ENCODE measurements at regions not wholly inside any gene's neighbourhood (a gene's known extent, or its start where the extent isn't known, plus 50 kb on each side); places are given as distances from the start of the nearest gene placed in this dataset.

- H3K36me3 ChIP-seq: no peaks in the 10 kb centered on the region
- H3K9me3 ChIP-seq: no peaks in the 10 kb centered on the region
- H3K27me3 ChIP-seq: no peaks in the 10 kb centered on the region
- H3K4me1 ChIP-seq: peaks cover 0 to 17% (median 2%) of the 10 kb centered on the region in 4 donors
- no peak for DNase-seq (ENCODE audit: low spot score in 2 of 2)
- no peak overlapping the region for H3K4me3 ChIP-seq
- no peak for TF ChIP-seq EP300 (IDR thresholded peaks at IDR 0.05)
- TF ChIP-seq POLR2A (IDR thresholded peaks at IDR 0.05): no peak
- no peak for TF ChIP-seq CTCF (IDR thresholded peaks at IDR 0.05)
- WGBS, 2 donors: 54 to 67% methylated on average over 3 of the region's 3 CpGs
- H3K27ac ChIP-seq: no peak overlapping the region
Observed at GRCh38 chr12:28088566-28089272, 101.5 kb upstream of the CCDC91 start.

GRCh38 chr12:28089338-28089737, 100.9 kb upstream of the CCDC91 start:
- WGBS, 2 donors: 10 to 11% methylated on average over 5 of the region's 5 CpGs
- peaks cover 0 to 17% (median 2%) of the 10 kb centered on the region in 4 donors for H3K4me1 ChIP-seq
- TF ChIP-seq CTCF (IDR thresholded peaks at IDR 0.05) (no peak), EP300 (IDR thresholded peaks at IDR 0.05) (no peak), POLR2A (IDR thresholded peaks at IDR 0.05) (no peak)
- H3K27ac ChIP-seq: no peak overlapping the region
- no peaks in the 10 kb centered on the region for H3K27me3 ChIP-seq
- H3K36me3 ChIP-seq: no peaks in the 10 kb centered on the region
- no peak overlapping the region for H3K4me3 ChIP-seq
- no peak for DNase-seq (ENCODE audit: low spot score in 2 of 2)
- no peaks in the 10 kb centered on the region for H3K9me3 ChIP-seq

GRCh38 chr12:28090835-28091234, 99.4 kb upstream of the CCDC91 start:
- 96% methylated on average over 3 of the region's 3 CpGs for WGBS, 2 donors
- no peak for DNase-seq (ENCODE audit: low spot score in 2 of 2)
- Histone ChIP-seq H3K27ac (no peak overlapping the region), H3K4me3 (no peak overlapping the region), H3K36me3 (no peaks in the 10 kb centered on the region), H3K9me3 (no peaks in the 10 kb centered on the region), H3K4me1 (peaks cover 0 to 17% (median 2%) of the 10 kb centered on the region in 4 donors), H3K27me3 (no peaks in the 10 kb centered on the region)
- TF ChIP-seq EP300 (IDR thresholded peaks at IDR 0.05) (no peak), CTCF (IDR thresholded peaks at IDR 0.05) (no peak), POLR2A (IDR thresholded peaks at IDR 0.05) (no peak)

DNA sequence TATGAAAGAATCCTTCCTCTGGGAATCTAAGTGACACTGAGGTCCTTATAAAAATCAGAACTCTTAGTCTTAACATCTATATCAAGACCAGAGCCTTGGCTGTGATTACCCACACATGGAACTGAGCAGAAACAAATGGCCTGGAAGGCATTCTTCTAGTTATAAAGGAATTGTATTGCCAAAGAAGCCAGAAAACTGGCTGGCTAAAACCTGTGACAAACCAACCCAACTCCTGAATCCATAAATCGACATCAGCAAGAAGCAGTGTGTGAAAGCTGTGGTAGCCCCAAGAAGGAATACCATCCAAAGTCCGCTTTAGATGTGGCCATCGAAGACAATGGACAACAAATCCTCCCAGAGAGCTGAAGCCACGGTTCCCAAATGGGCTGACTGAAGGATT, 97.9 kb upstream of the CCDC91 start:
- TF ChIP-seq EP300 (IDR thresholded peaks at IDR 0.05) (no peak), POLR2A (IDR thresholded peaks at IDR 0.05) (no peak), CTCF (IDR thresholded peaks at IDR 0.05) (no peak)
- DNase-seq (ENCODE audit: low spot score in 2 of 2): no peak
- Histone ChIP-seq H3K27ac (no peak overlapping the region), H3K4me3 (no peak overlapping the region), H3K27me3 (no peaks in the 10 kb centered on the region), H3K9me3 (no peaks in the 10 kb centered on the region), H3K36me3 (no peaks in the 10 kb centered on the region), H3K4me1 (peaks cover 0 to 17% (median 2%) of the 10 kb centered on the region in 4 donors)
- WGBS, 2 donors: 81 to 88% methylated on average over 4 of the region's 4 CpGs

DNA sequence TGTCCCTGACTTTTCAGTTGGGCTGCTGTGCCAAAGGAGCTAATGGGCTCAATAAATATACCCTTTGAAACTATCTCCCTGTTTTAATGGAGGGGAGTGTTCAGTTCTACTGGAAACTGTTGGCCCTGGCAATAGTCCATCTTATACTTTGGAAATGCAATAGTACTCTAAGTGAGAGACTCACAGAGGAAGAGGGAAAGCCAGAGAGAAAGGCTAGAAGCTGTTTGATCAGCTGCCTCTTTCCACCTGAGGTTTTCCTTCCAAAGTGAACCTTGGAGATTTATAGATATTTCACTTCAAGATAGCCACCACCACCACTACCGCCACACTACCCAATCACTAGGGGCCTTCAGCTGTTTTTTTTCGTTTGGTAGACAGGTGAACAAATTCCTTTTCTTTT, 93.6 kb upstream of the CCDC91 start:
- H3K4me3 ChIP-seq: no peak overlapping the region
- H3K4me1 ChIP-seq: no peaks in the 10 kb centered on the region
- WGBS, 2 donors: 82% methylated on average over 2 of the region's 2 CpGs
- H3K27ac ChIP-seq: no peak overlapping the region
- no peaks in the 10 kb centered on the region for H3K27me3 ChIP-seq
- H3K9me3 ChIP-seq: no peaks in the 10 kb centered on the region
- H3K36me3 ChIP-seq: no peaks in the 10 kb centered on the region
- DNase-seq (ENCODE audit: low spot score in 2 of 2): no peak
- no peak for TF ChIP-seq CTCF (IDR thresholded peaks at IDR 0.05)
- no peak for TF ChIP-seq POLR2A (IDR thresholded peaks at IDR 0.05)
- TF ChIP-seq EP300 (IDR thresholded peaks at IDR 0.05): no peak

Data from tibial nerve (tissue), 4 donors.